Activated T-cell treated with anti-CD3 and anti-CD28 coated beads for 4 hours (primary cell): ENCODE measurements at regions not wholly inside any gene's neighbourhood (a gene's known extent, or its start where the extent isn't known, plus 50 kb on each side); places are given as distances from the start of the nearest gene placed in this dataset.
"Not testable (repeated sequence)": the region's sequence is repeated elsewhere in the genome, so short reads cannot be mapped to it uniquely, and the experiment has no call there.

Experiments
- DNase-seq: peaks from one replicate; pipeline ENCODE4 v3.0.0-alpha.2; 2020

DNA sequence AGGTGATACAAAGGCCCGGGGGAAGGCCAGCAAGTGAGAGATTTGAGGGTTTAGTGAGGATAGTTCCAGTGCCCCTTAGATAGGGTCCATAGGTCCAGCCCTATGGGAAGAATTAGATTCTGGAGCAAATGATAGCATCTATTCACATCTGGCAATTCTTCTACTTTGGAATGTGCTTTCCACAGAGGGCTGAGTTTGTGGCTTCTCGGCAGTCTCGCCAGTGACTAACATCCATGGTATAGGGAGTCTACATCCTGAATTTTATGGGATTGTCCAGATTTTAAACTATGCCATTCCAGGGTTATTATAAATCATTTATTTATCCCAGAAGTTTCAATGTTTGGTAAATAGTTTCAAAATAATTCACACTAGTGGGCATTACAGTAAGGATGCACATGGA is 207.3 kb upstream of the ADO start:
- DNase-seq: no peak

DNA sequence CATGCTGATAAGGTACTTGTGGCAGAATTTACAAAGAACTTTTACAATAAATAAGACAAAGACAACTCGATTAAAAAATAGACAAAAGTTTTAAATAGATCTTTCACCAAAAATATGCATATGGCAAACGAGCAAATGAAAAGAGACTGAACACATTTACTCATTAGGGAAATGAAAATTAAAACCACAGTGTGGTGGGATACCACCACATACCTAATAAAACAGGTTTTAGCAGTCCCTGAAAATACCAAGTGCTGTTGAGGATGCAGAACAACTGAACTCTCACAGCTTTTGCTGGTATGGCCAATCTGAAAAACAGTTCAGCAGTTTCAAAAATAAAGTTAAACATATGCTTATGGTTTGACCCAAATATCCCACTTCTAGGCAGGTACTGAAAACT is 205.4 kb upstream of the ADO start:
- DNase-seq: no peak

DNA sequence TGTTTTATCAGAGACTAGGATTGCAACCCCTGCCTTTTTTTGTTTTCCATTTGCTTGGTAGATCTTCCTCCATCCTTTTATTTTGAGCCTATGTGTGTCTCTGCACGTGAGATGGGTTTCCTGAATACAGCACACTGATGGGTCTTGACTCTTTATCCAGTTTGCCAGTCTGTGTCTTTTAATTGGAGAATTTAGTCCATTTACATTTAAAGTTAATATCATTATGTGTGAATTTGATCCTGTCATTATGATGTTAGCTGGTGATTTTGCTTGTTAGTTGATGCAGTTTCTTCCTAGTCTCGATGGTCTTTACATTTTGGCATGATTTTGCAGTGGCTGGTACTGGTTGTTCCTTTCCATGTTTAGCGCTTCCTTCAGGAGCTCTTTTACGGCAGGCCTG is 198.0 kb upstream of the ADO start:
- DNase-seq: not testable (repeated sequence)

DNA sequence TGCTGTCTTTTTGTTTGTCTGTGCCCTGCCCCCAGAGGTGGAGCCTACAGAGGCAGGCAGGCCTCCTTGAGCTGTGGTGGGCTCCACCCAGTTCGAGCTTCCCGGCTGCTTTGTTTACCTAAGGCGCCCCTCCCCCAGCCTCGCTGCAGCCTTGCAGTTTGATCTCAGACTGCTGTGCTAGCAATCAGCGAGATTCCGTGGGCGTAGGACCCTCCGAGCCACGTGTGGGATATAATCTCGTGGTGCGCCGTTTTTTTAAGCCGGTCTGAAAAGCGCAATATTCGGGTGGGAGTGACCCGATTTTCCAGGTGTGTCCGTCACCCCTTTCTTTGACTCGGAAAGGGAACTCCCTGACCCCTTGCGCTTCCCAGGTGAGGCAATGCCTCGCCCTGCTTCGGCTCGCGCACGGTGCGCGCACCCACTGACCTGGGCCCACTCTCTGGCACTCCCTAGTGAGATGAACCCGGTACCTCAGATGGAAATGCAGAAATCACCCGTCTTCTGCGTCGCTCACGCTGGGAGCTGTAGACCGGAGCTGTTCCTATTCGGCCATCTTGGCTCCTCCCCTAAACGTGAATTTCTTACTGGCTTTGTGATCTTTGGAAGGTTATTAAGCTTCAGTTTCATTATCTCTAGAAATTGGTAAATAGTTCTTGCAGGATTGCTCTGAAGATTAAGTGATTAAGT is 196.2 kb upstream of the ADO start:
- DNase-seq: not testable (repeated sequence)

DNA sequence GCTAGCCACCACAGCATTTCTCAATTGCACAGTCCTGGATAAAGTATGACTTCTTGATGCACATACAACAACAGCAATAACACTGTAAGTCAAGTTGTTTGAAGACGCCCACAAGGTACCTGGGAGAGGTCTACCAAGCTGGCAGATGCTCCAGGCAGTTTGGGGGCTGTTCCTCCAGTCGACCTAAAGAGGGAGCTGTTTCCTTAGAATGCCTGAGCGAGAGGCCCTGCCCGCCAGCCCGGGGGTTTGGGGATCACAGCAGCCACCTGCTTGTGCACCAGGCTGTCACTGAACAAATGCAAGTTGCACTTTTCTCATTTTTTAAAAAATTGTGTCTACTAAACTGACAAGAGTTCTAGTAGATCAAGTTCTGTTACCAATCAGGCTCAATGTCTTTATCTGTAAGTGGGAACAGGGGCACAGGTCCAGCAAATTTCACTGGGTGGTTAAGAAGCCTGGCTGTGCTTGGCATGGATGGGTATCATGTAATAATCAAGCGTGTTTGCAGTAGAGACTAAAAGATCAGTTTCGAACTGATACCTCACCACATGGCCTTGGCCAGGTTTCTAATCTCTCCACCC is 193.8 kb upstream of the ADO start:
- DNase-seq: peak; percentile 74

DNA sequence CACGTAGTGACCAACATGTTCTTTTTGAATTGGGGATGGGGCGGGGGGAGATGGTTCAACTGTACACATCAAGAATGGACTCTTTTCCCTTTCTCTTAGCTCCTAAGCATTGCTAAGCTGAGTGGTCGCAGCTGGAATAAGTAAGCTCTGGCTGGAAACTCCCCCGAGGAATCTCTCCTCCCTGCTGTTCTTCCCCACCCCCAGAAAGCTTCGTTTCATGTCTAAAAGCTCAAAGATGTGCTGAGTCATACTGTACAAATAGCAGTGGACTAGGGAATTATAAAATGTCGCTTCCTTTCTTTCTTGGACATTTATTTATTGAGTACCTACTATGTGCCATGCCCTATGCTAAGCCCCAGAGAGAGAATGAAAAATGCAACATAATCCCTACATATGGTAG is 191.1 kb upstream of the ADO start:
- DNase-seq: no peak

DNA sequence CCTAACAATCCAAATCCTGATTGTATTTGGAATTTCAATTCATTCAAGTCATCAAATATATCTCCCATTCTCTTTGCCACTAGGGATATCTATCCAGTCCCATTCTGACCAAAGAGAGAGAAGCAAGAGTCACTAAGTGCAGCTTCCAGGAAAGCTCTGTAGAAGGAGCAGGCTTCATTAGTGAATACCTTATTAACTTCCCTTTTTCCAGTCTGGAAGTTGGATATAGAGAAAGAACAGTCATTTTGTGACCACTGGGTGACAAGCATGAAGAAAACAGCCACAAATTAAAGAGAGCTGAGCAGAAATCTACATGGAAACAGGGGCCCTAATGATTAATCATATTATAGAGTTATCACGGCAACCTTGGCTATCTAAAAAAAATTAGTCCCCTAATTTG is 190.7 kb upstream of the ADO start:
- no peak for DNase-seq

DNA sequence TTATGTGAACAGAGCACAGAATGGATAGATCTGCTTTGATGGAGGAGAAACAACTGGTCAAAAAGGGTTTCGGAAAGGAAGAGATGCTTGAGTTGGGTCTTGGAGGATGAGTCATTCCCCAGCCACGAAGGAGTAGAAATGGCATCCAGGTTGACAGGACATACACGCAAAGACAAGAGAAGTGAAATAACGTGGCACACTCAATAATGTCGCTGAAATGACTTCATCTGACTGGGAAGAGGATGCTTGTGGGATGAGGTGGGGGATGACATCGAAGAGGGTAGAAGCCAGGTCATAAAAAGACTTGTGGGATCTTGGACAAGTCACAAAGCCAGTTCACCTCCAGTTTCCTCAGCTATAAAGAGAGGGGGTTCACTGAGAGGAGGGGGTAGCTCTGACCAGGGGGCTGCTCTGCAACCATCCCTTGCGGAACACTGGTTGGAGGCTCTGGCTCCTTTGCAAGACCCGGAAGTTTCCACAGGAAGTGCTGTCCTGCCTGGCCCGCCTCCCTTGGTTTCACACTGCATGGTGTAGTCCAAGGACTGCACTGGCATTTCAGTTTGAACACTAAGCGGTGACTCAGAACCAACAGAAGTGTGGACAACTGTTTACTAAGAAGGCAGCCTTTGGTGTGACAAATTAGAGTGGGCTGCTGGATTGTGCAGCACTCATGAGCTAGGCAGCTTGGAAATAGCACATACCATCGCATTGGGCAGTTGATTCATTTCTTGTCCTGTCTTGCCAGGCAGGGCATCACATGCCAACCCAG is 189.9 kb upstream of the ADO start:
- DNase-seq: no peak

DNA sequence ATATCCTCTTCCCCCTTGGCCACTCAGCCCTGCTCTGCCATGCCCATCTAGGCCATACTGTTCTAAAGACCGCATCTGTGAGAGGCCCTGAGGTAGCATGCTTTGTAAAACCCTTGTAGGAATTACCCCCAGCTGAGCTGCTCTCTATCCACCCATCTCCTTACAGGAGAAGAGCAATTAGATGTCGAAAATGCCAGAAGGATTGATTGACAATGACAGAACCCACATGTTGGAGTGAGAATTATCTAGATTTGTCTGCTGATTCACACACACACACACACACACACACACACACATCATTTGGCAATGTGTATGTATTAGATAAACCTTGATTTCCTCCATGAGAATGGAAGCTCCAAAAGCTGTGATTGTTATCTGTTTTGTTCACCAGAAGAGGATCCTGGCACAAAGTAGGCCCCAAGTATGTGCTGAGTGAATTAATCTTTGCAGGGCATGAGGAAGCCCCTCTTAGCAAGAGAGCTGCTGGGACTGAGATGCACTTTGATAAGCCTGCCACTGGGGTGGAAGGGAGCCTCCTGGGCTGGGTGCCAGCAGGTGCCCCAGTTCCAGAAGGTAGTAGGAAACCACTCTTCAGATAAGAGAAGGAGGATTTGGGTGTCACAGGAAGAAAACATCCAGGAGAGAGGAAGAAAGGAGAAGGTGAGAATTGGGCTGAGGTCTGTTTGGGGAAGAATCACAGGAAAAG is 187.5 kb upstream of the ADO start:
- DNase-seq: no peak

DNA sequence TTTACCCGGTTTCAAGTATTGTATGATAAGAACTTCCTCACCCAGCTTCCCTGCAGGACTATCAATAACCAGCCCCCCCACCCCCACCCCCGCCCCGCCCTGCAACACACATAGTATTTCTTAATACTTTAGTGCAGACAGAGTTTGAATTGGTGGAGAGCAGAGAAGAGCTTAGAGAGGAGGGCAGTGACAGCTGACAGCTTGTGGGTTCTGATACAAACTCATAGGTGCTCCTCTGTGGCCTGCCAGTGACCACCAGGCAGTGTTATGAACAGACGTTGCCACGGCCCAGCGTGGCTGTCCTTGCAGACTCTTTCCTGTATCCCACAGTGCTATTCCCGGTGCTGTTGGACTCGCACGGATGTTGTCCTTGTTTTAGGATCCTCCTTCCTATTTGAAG is 186.9 kb upstream of the ADO start:
- DNase-seq: no peak

DNA sequence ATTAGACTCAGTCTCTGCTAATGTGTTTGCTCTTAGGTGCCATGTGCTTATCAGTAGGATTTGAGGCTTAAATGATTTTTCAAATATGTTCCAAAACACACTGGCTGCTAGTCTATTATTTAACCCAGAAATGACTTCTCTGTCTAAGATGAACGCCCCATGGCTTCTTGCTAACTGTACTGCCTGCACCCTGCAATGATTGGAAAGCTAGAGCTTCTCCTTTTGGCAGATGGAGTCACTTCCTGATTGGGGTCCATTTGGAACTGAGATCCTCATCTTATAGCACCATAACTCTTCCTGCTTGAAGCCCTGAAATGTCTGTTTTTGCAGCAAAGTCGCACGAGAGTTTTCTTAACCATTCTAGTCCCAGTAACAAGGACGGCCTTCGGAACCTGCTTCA is 186.5 kb upstream of the ADO start:
- no peak for DNase-seq

DNA sequence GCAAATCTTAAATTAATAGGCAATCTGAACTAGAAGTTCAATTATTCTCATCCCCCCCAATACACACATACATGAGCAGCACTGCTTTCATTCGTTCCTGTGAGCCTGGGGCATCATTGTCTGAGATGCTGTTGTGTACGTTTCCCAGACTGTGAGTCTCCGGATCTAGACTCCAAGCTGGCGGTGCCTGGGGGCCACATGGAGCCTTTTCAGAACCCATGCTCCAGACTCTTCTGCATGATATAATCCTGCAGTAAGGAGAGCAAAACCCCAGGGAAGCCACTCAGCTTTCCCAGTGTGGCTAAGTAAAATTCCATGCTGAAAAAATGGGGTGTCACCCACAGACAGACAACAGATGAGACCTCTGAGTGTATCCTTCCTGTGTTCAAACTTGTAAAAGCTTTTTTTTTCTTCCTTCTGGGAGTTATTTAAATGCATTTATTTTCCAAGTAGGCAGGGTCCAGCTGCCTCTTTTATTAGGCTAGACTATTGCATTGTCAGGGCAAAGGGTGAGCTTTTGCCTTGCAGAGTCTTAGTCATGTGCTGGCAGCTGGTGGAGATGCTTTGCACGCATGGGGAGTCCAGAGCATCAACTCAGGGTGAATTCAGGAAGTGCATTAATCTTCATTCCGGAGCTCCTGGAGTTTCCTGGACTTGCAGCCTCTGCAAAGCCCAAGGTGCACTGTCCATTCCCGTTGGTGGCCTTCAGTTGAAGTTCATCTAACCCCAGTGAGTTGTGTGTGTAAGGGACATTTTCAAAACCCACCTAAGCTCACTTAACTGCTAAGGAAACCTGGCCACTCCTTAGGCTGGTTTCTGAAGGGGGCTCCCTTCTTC is 185.7 kb upstream of the ADO start:
- no peak for DNase-seq

DNA sequence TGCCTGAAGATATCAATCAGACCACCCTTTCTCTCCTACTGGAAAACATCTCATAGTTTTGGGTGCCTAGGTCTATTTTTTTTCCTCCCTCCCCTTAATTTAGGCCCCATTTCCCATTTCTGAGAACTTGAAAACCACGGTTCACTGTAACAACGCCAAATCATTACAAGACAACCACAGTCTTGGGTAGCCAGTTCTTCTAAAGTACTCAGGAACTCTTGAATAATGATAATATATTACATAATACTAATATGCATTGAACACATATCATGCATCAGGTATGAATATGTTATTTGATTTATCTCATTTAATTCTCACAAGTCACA is 185.1 kb upstream of the ADO start:
- DNase-seq: no peak

DNA sequence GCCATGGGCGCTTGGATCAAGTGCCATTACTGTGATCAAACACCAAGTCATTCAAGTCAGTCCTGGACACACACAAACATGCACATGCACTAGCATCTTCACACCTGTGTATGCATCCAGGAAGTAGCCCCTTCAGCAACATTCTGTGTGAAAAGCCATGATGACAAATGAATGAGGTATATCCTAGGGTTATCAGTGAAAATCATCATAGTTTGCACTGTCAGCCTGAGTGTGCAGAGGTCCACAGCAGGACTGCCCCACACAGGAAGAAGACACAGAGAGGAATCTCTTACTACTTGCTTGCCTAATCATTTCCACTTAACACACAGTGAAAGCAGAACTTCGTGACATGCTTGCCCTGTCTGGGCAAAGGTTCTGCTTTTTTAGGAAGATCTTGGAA is 184.0 kb upstream of the ADO start:
- no peak for DNase-seq

DNA sequence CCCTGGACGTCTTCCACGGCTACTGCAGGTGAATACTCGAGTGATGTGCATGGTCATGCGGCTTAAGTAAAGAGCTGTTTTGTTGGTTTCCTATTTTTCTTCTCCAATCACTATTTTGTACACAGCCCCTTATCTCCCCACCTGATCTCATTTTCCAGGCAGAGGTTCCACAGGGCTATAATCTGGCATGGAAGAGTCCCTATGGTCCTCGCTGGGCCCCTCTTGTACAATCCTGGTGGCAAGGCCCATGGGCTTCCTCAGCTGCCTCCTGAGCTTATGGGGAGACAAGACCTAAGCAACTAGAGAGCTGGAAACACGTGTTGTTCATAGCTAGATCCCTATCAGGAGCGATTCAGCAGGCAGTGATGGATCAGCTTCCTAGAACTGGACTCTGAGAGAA is 181.3 kb upstream of the ADO start:
- no peak for DNase-seq

DNA sequence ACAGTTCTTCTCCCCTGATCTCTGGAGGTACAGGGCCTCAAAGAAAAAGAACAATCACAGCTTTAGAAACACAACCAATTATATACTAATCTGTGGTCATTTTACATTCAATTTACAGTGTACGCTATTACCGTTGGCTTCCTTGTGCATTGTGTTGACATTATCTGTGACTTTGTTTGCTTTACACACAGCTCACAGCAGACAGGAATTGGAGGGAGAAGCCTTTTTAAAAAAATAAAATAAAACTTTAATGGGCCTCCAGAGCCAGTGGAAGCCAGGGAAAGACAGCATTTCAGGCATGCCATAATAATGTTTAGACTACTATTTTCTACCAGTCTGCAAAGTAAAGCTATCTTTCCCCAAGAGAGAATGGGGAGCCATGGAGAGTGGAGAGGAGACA is 179.0 kb upstream of the ADO start:
- DNase-seq: no peak

DNA sequence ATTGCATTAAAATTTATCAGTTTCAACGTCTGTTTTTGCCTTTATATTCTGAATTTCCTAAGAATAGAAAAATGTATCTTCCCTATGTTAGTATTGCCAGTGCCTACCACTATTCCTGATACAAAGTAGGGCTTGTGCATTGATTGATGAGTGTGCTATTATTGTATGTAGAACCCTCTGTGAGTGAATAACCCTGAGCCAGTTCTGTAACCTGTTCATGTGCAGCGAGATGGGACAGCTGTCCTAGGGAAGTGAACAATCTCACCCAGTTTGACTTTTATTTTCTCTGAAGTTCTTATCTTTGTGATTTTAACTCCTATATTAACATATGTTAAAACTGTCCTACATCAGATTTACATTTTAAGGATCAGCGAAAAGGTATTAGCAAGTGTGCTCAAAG is 178.4 kb upstream of the ADO start:
- no peak for DNase-seq

DNA sequence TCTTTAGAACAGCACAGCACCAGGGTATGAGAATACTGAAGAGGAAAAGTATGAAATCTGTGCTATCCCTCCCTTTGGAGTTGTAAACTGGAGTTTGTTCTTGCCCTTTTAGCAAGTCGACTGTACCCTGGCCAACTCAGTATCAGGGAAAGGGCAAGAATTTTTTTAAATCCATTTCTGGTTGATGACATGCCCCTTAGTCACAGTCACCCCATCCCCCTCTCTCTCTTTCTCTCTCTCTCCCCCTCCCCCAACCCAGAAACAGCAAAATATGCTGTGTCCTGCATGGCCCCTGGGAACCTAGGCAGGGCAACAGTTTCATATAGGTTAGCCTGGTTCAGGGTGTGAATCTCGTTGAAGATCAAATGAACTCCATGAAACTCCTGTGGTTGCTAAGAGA is 177.7 kb upstream of the ADO start:
- DNase-seq: no peak

DNA sequence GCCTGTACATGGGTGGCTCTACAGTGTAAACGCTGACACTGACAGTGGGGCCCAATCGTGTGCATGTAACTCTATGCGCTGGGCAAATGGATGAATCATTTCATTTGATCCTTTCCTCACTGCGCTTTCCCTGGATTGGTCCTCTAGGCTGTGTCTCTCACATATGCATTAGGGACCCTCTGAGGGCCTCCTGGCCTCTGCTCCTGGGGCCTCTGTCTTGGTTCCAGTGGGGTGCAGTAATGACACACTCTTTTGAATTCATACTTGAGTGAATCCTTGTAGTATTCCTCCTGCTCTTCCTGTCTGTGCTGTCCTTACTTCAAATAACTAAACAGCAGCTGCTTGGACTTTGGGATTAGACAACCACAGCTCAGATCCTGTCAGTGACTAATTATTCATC is 176.5 kb upstream of the ADO start:
- DNase-seq: no peak

DNA sequence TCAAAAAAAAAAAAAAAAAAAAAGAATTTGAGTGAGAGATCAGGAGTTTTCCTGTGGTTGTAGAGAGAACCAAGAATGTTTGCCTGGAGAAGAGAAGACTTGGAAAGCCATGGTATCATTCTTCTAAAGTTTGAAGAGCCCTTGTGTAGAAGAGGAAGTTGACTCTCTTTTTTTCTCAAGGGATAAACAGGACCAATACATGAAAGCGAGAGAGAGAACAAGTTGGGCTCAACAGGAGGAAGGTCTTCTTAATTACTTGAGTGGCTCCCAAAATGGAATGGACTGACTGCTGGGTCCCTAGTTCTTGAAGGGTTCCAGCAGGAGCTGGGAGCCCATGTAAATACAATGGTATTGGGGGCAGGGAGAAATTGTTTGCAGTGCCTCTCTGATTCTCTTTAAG is 173.3 kb upstream of the ADO start:
- DNase-seq: no peak

DNA sequence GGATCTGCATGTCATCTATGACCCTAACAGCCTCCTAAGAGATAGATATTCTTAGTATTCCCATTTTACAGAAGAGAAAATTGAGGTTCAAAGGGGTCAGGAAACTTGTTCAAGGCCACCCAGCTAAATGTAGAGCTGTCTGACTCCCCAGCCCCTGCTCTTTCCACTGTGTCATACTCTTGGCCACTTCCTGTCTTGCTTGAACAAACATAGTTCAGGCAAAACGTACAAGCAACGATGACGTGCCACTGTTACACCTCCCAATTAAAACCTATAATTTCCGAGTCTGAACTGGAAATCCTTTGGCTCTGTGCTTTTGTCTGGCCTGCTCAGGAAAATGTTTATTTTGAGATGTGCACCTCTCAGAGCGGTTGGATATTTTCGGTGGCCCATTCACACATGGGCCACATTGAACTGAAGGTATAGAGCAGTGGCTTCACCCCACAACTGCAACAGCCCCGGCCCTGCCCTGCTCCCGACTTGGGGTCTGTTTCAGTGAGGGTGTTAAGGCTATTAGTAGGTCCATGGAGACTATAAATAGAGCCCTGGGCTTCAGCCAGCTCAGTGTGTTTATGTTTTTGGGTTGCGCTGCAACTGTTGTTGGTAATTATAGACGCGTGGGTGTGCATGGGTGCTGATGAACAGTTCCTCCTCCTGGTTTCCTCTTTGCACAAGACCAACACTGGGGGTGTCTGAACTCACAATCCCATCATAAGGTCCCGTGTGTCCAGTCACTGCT is 172.3 kb upstream of the ADO start:
- DNase-seq: peak; percentile 58

DNA sequence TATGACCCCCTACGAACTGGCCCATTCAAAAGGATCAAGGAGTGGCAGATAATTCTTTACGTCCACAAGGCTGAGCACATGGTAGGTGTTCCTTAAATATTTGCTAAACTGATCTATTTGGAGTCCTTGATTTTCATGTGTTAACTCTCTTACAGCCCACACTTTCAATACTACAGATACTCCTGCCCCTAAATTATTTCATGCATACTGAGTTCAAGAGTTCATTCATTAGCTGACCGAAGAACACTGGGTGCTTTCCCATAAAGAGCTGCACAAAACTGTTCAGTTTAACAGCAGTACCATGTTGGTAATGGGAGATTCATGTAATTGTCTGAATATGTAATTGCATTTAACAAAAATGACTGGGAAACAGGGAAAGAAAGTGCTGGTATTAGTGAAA is 170.5 kb upstream of the ADO start:
- DNase-seq: no peak
